NB4 (cell line): ENCODE measurements at regions not wholly inside any gene's neighbourhood (a gene's known extent, or its start where the extent isn't known, plus 50 kb on each side); places are given as distances from the start of the nearest gene placed in this dataset.
"Not testable (repeated sequence)": the region's sequence is repeated elsewhere in the genome, so short reads cannot be mapped to it uniquely, and the experiment has no call there.

Experiments
- DNase-seq: peaks from one replicate; pipeline ENCODE4 v3.0.0; 2010; ENCODE audit warnings: low read depth
- H3K4me3 ChIP-seq: one replicate; pipeline ENCODE4 v1.5.1; 2011; ENCODE audit warnings: mild to moderate bottlenecking, low read depth, low read length, moderate library complexity
- CTCF ChIP-seq: IDR thresholded peaks from one replicate; pipeline ENCODE4 v1.5.1; 2012; ENCODE audit warnings: low read depth, low read length
- MAX ChIP-seq: IDR thresholded peaks from 2 replicates; pipeline ENCODE4 v1.6.1; 2011; ENCODE audit warnings: low read depth, low read length
- MYC ChIP-seq: IDR thresholded peaks from 2 replicates; pipeline ENCODE4 v1.6.1; 2011; ENCODE audit warnings: low read depth, low read length
- POLR2A ChIP-seq: IDR thresholded peaks from 2 replicates; pipeline ENCODE4 v1.6.1; 2011; ENCODE audit warnings: mild to moderate bottlenecking; ENCODE audit not compliant: insufficient read length; ENCODE audit errors: extremely low read depth

DNA sequence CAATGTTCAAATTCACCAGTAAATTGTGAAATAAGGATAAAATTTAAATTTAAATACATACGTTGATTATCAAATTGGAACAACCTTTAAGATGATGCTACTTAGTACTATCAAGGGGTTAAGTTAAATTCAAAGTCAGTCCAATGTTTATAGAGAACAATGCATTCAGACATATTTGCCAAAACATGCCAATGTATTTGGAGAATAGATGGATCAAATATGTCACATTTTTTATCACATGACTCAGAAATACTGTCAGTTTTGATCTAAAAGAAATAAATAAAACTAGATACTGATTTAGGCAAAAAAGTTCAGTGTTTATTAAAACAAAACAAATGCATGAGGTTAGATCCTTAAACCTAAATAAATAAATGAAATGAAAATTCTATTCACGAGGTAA is 281.2 kb downstream of the SLITRK5 start:
- DNase-seq: no peak
- H3K4me3 ChIP-seq: no peak overlapping the region
- no peak for TF ChIP-seq MYC
- no peak for TF ChIP-seq MAX
- no peak for TF ChIP-seq POLR2A
- no peak for TF ChIP-seq CTCF

DNA sequence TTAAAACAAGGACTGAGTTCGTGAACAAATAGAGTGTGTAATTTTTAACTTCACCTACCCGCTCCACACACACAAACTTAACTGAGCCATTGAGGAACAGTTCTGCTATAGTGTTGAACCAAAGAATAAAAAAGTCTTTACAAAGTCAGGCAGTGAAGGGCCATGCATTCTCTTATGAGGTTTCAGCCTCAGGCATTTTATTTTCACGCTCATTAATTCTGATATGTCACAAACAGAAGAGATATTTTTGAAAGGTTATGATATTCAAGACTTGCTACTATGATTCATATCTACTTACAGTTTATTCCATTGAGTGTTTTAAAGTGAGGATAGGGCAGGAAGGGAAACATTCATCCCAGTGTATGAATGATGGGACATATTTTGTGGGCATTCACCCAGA is 282.2 kb downstream of the SLITRK5 start:
- DNase-seq: no peak
- TF ChIP-seq POLR2A: no peak
- TF ChIP-seq MYC: no peak
- TF ChIP-seq MAX: no peak
- no peak for TF ChIP-seq CTCF
- H3K4me3 ChIP-seq: no peak overlapping the region

DNA sequence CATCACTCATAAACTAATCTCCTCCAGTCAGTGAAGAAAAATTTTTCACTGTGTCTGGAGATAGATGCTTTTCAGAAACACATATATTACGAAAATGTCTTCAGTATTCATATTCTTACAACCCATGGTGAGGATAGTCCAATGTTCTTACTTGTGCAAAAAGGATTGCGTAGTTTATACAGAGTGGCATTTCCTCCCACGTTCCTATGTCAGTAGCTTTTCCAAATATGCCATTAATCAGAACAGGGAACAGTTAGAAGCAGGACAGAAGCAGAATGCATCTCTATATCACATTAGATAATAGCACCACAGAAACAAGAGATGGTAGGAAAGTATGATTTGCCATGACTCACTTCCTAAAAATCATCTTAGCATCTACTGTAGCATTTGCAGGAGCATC is 282.9 kb downstream of the SLITRK5 start:
- DNase-seq: no peak
- no peak for TF ChIP-seq MAX
- no peak for TF ChIP-seq MYC
- TF ChIP-seq CTCF: no peak
- no peak for TF ChIP-seq POLR2A
- H3K4me3 ChIP-seq: no peak overlapping the region

DNA sequence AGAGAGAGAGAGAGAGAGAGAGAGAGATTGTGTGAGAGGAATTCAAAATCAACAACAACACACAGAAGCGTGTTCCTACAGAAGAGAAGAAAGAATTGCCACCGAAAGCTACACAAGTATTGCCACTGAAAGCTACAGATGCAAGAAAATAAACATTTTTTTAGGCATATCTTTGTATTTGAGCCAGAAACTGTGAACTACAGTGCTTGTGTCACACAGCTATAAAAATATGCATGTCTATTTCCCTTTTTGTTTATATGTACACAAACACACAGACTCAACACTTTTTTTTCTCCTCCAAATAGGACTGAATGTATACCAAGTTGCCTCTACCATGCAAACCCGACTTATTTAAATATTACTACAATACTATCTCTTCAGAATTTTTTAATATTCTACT is 290.4 kb downstream of the SLITRK5 start:
- no peak for DNase-seq
- TF ChIP-seq POLR2A (no peak), CTCF (no peak), MYC (no peak), MAX (no peak)
- no peak overlapping the region for H3K4me3 ChIP-seq

DNA sequence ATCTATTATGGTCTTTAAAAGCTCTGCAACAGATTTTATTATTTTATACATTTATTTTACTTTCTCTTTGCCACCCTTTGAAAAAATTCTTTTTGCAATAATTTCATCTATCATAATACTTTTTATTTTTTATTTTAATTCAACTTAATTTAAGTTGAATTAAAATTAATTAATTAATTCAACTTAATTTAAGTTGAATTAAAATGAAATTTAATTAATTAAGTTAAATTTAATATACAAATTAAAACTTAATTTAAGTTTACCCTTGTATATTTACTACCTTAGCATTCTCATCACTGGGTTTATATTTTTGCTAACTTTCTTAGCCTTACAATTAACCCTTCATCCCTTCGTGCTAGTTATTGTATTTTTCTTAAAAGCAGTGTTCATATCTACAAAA is 301.4 kb downstream of the SLITRK5 start:
- no peak for TF ChIP-seq CTCF
- no peak for TF ChIP-seq POLR2A
- no peak overlapping the region for H3K4me3 ChIP-seq
- no peak for DNase-seq

DNA sequence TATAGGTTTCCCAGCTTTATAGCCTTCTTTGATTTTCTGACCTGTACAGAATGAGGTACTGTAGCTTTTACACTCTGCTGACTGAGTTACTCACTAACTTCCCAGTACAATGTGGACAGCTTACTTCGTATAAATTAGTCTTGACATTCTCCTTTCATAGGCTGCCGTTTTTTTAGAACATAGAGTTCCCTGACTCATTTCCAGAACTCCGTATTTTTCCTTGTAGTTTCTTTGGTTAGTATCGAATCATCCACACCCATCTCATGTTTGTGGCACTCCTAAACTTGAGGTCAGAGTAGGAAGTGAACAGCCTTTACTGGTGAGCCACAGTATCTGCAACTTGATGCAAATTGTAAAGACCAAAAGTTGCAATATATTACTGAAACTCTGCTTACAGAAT is 303.9 kb downstream of the SLITRK5 start:
- TF ChIP-seq MYC (no peak), POLR2A (no peak), CTCF (no peak), MAX (no peak)
- no peak overlapping the region for H3K4me3 ChIP-seq
- no peak for DNase-seq

GRCh38 chr13:87976650-87977049 is 305.5 kb downstream of the SLITRK5 start:
- not testable (repeated sequence) for DNase-seq, H3K4me3 ChIP-seq
